Keratinocyte (primary cell): ENCODE measurements at regions not wholly inside any gene's neighbourhood (a gene's known extent, or its start where the extent isn't known, plus 50 kb on each side); places are given as distances from the start of the nearest gene placed in this dataset.
"Not testable (repeated sequence)": the region's sequence is repeated elsewhere in the genome, so short reads cannot be mapped to it uniquely, and the experiment has no call there.

Experiments used
- DNase-seq: peaks from one replicate; pipeline ENCODE4 v3.0.0-alpha.2; 2011; ENCODE audit warnings: low read depth, missing footprints, low spot score
- FAIRE-seq: peaks from 2 replicates; lab custom pipeline; 2011; peaks lifted over from hg19 to GRCh38; lab: Jason Lieb, UNC
- H2AFZ ChIP-seq: 2 replicates; pipeline ENCODE4 v1.6.0; 2012; ENCODE audit warnings: low read length, control low read depth, inconsistent platforms; ENCODE audit not compliant: control insufficient read depth
- H3K27ac ChIP-seq: 2 replicates; pipeline ENCODE4 v1.5.1; 2011; ENCODE audit warnings: low read length; ENCODE audit not compliant: control insufficient read depth, insufficient read depth
- H3K27me3 ChIP-seq: 3 replicates; pipeline ENCODE4 v1.6.0; 2011; ENCODE audit warnings: low read length; ENCODE audit not compliant: control insufficient read depth, insufficient read depth; ENCODE audit errors: extremely low read depth
- H3K36me3 ChIP-seq, 2 experiments: 2 replicates in 1 of 2; 3 replicates in 1 of 2; pipeline ENCODE4 v1.5.1; 2011; ENCODE audit warnings: low read length in 2 of 2, mild to moderate bottlenecking in 1 of 2; ENCODE audit not compliant: control insufficient read depth in 2 of 2, insufficient read depth in 2 of 2; ENCODE audit errors: extremely low read depth in 1 of 2
- H3K4me1 ChIP-seq: 3 replicates; pipeline ENCODE4 v1.5.1; 2011; ENCODE audit warnings: low read length; ENCODE audit not compliant: control insufficient read depth, insufficient read depth; ENCODE audit errors: extremely low read depth
- H3K4me2 ChIP-seq: 3 replicates; pipeline ENCODE4 v1.6.0; 2011; ENCODE audit warnings: low read depth, low read length; ENCODE audit not compliant: control insufficient read depth, insufficient read depth; ENCODE audit errors: extremely low read depth
- H3K4me3 ChIP-seq, 3 experiments: fragments of 200-600 bp in 1 of 3; sonication (generic) in 1 of 3; 2 replicates in 2 of 3; 3 replicates in 1 of 3; pipeline ENCODE4 v1.5.1; 2011 to 2016; ENCODE audit warnings: low read length in 3 of 3, mild to moderate bottlenecking in 3 of 3, control low read depth in 2 of 3, inconsistent platforms in 1 of 3, low read depth in 1 of 3, mixed read lengths in 1 of 3, mixed run types in 1 of 3, moderate library complexity in 1 of 3; ENCODE audit not compliant: control insufficient read depth in 2 of 3, insufficient read depth in 2 of 3; ENCODE audit errors: extremely low read depth in 1 of 3
- H3K79me2 ChIP-seq: 2 replicates; pipeline ENCODE4 v1.6.0; 2012; ENCODE audit warnings: low read length; ENCODE audit not compliant: control insufficient read depth, insufficient read depth
- H3K9ac ChIP-seq: 3 replicates; pipeline ENCODE4 v1.6.0; 2011; ENCODE audit warnings: low read length; ENCODE audit not compliant: control insufficient read depth, insufficient read depth; ENCODE audit errors: extremely low read depth
- H3K9me1 ChIP-seq: 3 replicates; pipeline ENCODE4 v1.6.0; 2011; ENCODE audit warnings: low read length; ENCODE audit not compliant: control insufficient read depth, insufficient read depth; ENCODE audit errors: extremely low read depth
- H3K9me3 ChIP-seq: 2 replicates; pipeline ENCODE4 v1.5.1; 2012; ENCODE audit warnings: low read depth, low read length; ENCODE audit not compliant: control insufficient read depth
- H4K20me1 ChIP-seq: 3 replicates; pipeline ENCODE4 v1.6.0; 2011; ENCODE audit warnings: low read length; ENCODE audit not compliant: control insufficient read depth, insufficient read depth; ENCODE audit errors: extremely low read depth
- EZH2 ChIP-seq: IDR thresholded peaks from one replicate; pipeline ENCODE4 v1.6.1; 2012; ENCODE audit warnings: inconsistent platforms, mild to moderate bottlenecking, low read length, moderate library complexity
- dilution Hi-C: fragments of 300-500 bp; cut with MboI; formaldehyde crosslinking; loops from one replicate; pipeline ENCODE4 v1.7.0; 2020; ENCODE audit warnings: low sequenced_read_pairs; ENCODE audit not compliant: extremely low pct_ligation_motif_present
- TF ChIP-seq, protein P1 (sequence below), 3 experiments: IDR thresholded peaks in 1 of 3; conservative IDR thresholded peaks in 1 of 3; optimal IDR thresholded peaks in 1 of 3; 2 replicates in 2 of 3; 3 replicates in 1 of 3; pipeline versions ENCODE3 to v1.5.1; 2011; ENCODE audit warnings: low read length in 3 of 3, mild to moderate bottlenecking in 3 of 3, moderate library complexity in 2 of 3, control low read depth in 1 of 3, inconsistent platforms in 1 of 3; ENCODE audit not compliant: insufficient read depth in 2 of 3; ENCODE audit errors: extremely low read depth in 1 of 3

DNA sequence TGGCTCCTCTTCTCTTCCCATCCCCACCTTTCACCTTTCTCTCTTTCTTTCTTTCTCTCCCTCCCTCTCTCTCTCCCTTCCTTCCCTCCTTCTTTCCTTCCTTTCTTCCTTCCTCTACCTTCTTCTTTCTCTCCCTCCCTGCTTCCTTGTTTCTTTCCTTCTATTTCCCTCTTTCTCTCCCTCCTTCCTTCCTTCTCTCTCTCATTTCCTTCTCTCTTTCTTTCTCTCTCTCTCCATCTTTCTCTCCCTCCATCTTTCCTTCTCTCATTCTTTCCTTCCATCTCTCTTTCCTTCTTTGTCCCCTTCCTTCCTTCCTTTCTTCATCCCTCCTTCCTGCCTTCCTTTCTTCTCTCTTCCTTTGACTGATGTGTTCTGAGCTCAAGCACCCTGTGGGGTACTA is 1467.0 kb upstream of the DEFB115 start:
- dilution Hi-C loops: no loop called here
- H3K9me3 ChIP-seq: peaks cover 2% of the 10 kb centered on the region
- no peaks in the 10 kb centered on the region for H3K79me2 ChIP-seq
- no peak for TF ChIP-seq EZH2
- TF ChIP-seq, protein P1, sequence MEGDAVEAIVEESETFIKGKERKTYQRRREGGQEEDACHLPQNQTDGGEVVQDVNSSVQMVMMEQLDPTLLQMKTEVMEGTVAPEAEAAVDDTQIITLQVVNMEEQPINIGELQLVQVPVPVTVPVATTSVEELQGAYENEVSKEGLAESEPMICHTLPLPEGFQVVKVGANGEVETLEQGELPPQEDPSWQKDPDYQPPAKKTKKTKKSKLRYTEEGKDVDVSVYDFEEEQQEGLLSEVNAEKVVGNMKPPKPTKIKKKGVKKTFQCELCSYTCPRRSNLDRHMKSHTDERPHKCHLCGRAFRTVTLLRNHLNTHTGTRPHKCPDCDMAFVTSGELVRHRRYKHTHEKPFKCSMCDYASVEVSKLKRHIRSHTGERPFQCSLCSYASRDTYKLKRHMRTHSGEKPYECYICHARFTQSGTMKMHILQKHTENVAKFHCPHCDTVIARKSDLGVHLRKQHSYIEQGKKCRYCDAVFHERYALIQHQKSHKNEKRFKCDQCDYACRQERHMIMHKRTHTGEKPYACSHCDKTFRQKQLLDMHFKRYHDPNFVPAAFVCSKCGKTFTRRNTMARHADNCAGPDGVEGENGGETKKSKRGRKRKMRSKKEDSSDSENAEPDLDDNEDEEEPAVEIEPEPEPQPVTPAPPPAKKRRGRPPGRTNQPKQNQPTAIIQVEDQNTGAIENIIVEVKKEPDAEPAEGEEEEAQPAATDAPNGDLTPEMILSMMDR (optimal IDR thresholded peaks at IDR 0.05 in 1 of 3, IDR thresholded peaks at IDR 0.05 in 1 of 3, conservative IDR thresholded peaks at IDR 0.05 in 1 of 3; ENCODE audit: extremely low read depth in 1 of 3, insufficient read depth in 2 of 3, low read length in 3 of 3): no peak
- no peaks in the 10 kb centered on the region for H3K36me3 ChIP-seq
- H3K27ac ChIP-seq: no peak overlapping the region
- no peaks in the 10 kb centered on the region for H3K9me1 ChIP-seq
- H4K20me1 ChIP-seq: no peaks in the 10 kb centered on the region
- no peaks in the 10 kb centered on the region for H3K27me3 ChIP-seq
- H3K4me1 ChIP-seq: no peaks in the 10 kb centered on the region
- DNase-seq (no peak), FAIRE-seq (no peak)
- H3K4me3 ChIP-seq: no peak overlapping the region
- H3K9ac ChIP-seq: no peak overlapping the region
- no peak overlapping the region for H2AFZ ChIP-seq
- H3K4me2 ChIP-seq: no peak overlapping the region

DNA sequence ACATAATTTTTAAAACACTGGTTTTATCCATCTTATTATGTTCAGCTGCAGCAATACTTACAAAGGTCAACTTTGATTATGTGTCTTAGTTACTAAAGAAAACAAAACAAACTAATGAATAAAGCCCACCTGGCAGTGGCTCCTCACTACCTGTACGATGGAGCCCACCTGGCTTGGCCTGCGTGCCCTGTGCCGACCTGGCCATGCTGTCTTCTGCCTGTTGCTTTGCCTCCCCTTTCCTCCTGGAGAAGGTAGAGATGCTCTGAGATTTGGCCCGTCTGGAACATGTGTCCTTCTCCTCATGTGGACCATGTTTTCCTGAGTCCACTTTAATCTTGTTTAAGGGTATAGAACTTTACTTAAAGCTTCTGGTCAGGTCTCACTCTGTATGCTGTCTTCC is 1426.0 kb upstream of the DEFB115 start:
- H4K20me1 ChIP-seq, dilution Hi-C loops, DNase-seq, H3K27me3 ChIP-seq, H2AFZ ChIP-seq, H3K4me3 ChIP-seq, H3K27ac ChIP-seq, H3K79me2 ChIP-seq, H3K4me2 ChIP-seq, H3K9ac ChIP-seq, FAIRE-seq, H3K4me1 ChIP-seq, H3K9me1 ChIP-seq, H3K9me3 ChIP-seq, H3K36me3 ChIP-seq: not testable (repeated sequence)

DNA sequence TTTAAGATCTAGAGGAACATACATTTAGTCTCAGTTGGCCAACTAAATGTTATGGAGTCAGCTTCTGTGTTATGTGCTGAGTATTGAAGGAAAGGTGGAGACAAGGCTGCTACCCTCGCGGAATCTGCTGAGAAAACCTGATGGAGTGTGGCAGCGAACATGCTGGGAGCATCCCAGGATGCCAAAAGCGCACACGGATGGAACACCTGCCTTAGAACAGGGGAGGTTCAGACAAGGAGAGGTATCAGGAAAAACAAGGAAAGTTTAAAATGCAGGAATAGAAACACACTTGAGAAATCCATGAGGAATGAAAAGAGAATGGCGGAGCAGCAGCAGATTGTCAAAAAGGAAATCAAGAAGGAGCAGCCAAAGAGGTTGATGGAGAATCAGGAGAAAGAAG is 1389.5 kb upstream of the DEFB115 start:
- H3K4me2 ChIP-seq, DNase-seq, H4K20me1 ChIP-seq, FAIRE-seq, H3K79me2 ChIP-seq, H3K4me1 ChIP-seq, H3K9me1 ChIP-seq, H3K27ac ChIP-seq, dilution Hi-C loops, H3K4me3 ChIP-seq, H2AFZ ChIP-seq, H3K27me3 ChIP-seq, H3K36me3 ChIP-seq, H3K9ac ChIP-seq, H3K9me3 ChIP-seq: not testable (repeated sequence)

DNA sequence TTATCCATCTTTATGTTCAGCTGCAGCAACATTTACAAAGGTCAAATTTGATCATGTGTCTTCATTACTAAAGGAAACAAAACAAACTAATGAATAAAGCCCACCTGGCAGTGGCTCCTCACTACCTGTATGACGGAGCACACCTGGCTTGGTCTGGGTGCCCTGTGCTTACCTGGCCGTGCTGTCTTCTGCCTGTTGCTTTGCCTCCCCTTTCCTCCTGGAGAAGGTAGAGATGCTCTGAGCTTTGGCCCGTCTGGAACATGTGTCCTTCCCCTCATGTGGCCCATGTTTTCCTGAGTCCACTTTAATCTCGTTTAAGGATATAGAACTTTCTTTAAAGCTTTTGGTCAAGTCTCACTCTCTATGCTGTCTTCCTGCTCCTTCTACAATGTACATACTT is 1388.8 kb upstream of the DEFB115 start:
- H3K79me2 ChIP-seq, FAIRE-seq, H3K9ac ChIP-seq, H3K27ac ChIP-seq, H3K9me1 ChIP-seq, H3K4me3 ChIP-seq, H2AFZ ChIP-seq, H3K36me3 ChIP-seq, H3K27me3 ChIP-seq, dilution Hi-C loops, DNase-seq, H3K4me2 ChIP-seq, H3K9me3 ChIP-seq, H3K4me1 ChIP-seq, H4K20me1 ChIP-seq: not testable (repeated sequence)
